NCI-H526 (cell line): ENCODE measurements at regions not wholly inside any gene's neighbourhood (a gene's known extent, or its start where the extent isn't known, plus 50 kb on each side); places are given as distances from the start of the nearest gene placed in this dataset.
"Not testable (repeated sequence)": the region's sequence is repeated elsewhere in the genome, so short reads cannot be mapped to it uniquely, and the experiment has no call there.

ENCODE experiments used
- DNase-seq, 2 experiments: peaks; one replicate each; lab custom pipeline; 2025; lab: John Stamatoyannopoulos, UW

DNA sequence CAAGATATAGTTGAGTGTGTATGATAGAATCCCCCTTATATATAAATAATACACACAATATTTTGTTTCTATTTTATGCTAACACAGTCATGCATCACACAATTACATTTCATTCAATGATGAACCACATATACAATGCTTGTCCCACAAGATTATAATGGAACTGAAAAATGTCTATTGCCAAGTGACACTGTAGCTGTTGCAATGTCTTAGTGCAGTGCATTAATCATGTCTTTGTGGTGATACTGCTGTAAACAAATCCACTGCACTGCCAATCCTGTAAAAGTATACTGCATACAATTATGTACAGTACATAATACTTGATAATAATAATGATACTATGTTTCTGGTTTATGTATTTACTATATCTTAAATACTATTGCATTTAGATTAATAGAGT lies 512.1 kb upstream of the CNTN3 start:
- no peak for DNase-seq

DNA sequence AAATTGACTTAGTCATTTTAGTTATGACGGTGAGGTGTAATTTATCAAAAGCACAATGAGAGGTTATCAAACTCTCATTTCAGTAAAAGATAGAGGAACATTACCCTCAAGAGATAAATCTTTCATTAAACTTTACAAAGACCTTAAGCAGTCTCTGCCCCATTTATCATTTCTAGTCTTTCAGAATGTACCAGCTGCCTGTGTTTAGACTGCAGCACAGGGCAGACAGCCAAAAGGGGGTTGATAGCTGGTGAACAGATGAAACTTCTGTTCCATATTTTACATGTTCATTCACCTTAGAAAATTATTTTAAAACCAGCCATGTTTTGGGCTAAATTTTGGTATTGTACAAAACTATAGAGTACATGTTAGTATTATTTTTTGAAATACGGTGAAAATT lies 514.6 kb upstream of the CNTN3 start:
- no peak for DNase-seq

DNA sequence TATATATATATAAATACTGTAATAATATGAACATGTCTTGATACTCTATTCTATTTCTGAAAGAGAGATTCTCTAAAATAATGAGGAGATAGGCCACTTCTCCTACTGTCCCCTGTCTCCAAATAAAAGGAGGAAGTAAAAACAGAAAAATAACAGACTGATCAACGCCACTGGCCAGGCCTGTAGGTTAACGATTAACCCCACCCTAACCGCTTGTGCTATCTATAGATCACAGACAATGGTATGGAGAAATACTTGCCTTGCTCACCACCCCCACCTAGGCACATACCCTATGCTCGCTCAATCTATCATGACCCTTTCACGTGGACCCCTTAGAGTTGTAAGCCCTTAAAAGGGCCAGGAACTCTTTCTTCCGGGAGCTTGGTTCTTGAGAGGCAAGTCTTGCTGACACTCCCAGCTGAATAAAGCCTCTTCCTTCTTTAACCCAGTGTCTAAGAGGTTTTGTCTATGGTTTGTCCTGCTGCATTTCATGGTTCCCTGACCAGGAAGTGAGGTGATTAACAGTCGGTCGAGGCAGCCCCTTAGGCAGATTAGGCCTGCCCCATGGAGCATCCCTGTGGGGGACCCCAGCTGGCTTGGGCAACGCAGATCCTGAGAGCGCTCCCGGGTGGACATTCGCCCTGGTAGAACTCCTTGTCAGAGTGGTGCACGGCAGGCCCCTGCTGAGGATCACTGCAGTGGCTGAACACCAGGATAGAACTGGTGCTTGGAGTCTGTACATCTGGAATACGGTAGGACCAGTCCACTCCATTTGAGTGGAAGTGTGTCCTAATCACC lies 521.8 kb upstream of the CNTN3 start:
- DNase-seq, result no peak

DNA sequence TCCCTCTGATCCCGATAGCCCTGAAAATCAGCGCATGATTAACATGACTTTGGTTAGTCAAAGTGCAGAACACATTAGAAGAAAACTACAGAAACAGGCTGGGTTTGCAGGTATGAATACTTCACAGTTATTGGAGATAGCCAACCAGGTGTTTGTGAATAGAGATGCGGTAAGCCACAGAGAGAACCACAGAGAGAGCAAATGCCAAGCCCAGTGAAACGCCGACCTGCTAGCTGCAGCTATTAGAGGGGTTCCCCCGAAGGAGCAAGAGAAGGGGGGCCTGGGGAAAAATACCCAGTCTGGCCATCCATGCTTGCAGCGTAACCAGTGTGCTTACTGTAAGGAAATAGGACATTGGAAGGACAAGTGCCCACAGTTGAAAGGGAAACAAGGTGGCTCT lies 523.9 kb upstream of the CNTN3 start:
- no peak for DNase-seq

DNA sequence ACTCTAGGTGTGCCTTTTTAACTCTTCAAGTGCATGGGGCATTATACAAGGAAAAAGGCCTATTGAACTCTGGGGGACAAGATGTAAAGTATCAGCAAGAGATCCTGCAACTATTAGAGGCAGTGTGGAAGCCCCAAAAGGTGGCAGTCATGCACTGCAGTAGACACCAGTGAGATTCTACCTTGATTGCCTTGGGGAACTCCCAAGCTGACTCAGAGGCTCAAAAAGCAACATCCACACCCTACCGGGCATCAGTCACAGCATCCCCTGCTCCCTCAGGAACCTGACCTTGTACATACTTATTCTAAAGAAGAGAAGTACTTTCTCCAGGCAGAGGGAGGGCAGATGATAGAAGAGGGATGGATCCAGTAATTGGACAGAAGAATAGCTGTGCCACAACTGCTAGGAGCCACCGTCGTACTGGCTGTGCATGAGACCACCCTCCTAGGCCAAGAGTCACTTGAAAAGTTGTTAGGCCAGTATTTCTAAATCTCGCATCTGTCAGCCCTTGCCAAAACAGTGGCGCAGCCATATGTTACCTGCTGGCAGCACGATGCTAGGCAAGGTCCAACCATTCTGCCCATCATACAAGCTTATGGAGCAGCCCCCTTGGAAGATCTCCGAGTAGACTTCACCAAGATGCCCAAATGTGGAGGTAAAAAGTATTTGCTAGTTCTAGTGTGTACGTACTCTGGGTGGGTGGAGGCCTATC lies 523.1 kb upstream of the FRG2C start:
- DNase-seq, result no peak

DNA sequence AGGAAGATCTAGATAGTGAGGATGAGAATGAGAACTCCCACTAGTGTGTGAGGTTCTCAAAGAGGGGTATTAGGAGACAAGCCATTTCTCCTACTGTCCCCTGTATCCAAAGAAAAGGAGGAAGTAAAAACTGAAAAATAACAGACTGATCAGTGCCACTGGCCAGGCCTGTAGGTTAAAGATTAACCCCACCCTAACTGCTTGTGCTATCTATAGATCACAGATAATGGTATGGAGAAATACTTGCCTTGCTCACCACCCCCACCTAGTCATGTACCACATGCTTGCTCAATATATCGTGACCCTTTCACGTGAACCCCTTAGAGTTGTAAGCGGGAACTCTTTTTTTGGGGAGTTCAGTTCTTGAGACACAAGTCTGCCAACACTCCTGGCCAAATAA lies 519.7 kb upstream of the FRG2C start:
- no peak for DNase-seq

DNA sequence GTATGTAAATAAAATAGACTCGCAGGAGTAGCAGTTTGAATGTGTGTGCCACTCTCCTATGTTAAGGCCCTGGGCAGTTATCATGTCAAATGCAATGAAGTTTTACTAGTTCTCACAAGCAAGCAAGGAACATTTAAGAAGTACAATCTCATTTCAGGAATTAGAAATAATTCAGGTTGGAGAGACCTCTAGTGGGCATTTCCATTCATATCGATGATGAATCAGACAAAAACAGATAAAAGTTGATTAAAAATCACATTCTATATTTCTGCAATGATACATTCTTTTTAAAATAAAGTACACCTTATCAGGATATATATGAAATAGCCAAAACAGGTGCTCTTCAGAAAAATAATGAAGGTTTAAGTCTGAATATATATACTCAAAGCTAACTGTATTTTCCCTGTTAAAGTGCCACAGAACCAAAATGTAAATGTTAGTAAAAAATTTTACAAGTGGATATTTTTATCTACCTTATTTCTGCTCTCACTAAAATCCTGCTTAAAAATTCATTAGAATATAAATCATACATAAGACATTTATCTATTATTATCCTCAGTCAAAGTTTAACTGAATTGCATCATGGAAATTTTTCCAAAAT lies 492.4 kb upstream of the FRG2C start:
- DNase-seq, result no peak

DNA sequence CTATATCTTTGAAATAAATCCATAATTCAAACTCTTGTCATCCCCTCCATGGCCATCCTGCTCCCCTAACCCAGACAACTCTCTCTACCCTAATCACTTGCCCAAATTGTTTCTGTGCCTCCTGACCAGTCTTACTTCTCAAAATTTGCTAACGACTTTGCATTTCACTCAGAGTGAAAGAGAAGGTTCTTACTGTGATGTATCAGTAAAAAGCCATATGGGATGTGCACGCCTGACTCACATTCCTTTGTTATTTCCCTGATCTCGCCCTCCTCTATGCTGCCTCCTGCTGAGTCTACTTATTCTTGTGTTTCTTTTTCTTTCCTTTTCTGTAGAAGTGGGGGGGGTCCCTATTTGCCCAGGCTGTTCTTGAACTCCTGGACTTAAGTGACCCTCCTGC lies 487.2 kb upstream of the FRG2C start:
- DNase-seq, result no peak

DNA sequence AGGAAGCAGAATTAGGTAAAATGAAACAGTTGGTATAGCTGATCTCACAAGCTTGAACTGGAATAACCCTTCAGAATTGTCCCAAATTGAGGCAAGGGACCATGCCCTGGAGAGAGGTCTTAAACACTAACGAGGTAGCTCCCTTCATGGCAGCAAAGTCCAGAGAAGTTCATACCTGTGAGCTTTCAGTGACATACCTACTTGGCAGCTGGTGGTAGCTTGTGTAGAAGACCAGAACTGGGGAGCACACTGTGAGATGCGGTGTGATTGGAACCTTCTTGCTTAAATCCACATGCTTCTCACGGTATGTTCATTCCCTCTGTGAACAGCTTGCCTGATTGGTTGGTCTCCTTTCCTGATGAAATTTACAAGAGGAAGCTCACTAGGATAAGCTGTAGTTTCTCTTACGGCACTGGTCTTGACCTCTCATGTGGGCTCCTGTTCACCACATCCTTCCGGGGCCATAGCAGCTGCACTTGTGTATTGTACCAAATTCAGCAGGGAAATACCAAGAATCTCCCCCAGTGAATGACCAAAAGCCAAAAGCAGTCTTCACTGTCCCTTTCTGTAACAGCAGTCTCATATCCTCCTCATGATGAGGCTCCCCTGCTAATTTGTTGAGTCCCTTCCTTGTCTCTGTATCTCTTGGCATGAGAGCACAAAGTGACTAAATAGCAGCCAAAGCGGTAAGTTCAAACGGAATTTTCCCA lies 483.7 kb upstream of the FRG2C start:
- no peak for DNase-seq

DNA sequence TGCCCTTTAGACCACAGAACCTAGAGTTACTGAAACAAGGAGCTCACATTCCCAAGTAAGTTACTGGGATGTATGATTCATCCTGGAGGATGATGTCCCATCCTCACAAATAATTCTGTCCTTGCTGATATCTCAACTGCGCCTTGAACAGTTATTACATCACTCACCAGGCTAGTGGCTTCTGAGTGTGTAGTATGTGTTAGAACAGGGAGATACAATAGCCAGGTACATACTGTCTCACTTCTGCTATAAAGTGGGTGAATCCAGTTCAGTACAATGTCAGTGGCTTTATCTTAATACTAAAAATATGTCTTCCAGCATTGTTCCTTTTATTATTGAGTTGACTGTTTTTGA lies 483.2 kb upstream of the FRG2C start:
- no peak for DNase-seq

DNA sequence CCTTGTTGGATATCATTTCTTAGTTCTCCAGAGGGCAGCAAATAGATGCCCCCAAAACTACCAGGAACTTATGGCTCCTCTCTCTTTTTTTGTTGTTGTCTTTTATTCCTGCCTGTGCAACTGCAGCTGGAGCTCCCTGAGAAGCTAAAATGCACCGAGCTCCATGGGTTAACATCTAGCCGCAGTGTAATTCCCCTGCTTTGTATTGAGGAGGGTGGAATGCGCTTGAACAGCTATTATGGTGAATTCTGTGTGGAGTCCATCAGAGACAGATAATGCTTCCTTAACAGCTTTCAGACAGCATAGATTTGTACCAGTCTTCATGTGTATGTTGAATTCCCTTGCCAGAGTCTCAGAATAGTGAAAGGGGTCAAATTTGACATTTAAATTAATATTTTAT lies 475.2 kb upstream of the FRG2C start:
- DNase-seq, result no peak

DNA sequence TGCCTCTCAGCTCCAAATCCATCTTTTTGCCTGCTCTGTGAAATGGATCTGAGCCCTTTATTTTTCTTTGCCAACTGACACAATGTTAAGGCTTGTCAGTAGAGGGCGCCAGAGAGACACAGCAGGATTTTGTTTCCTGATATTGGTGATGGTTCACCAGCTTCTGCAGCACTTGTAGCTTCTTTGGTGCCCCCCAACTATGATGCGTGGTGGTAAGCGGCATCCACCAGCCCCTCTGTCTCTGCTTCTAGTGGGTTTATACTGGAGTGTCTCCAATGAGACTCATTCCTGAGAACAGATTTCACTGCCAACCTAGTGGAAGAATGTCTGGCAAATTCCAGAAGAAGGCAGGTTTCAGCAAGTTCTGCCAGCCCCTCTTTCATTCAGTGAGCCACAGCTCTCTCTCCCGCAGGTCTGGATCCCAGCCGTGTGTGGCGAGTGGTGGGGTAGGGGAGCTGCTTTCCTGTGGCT lies 471.9 kb upstream of the FRG2C start:
- DNase-seq, result peak in 1 of 2 experiments; percentile 23

DNA sequence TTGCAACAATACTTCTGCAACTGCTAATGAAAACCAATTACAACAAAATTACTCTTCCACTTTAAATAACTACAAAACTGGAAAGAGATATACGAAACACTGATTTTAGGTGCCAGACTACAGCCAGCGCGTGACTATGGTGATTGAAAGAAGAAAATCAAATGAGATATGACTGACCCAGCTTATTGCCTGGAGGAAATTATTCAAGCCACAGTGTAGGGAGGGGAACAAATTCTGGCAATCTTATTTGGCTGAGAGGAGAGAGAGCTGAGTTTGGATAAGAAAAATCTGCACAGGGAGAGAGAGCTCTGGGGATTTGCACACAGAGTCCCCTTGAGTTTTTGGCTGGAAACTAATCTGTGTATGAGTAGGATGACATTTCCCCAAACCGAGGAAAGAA lies 470.3 kb upstream of the FRG2C start:
- no peak for DNase-seq

DNA sequence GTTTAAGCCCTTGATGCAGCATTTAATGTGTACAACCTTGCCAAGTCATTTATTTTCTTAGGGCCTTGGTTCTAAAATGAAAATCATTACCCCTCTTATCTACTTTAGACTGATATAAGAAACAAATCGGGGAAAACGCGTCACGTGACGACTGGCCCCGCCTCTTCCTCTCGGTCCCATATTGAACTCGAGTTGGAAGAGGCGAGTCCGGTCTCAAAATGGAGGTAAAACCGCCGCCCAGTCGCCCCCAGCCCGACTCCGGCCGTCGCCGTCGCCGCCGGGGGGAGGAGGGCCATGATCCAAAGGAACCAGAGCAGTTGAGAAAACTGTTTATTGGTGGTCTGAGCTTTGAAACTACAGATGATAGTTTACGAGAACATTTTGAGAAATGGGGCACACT lies 449.8 kb upstream of the FRG2C start:
- DNase-seq, result not testable (repeated sequence)

DNA sequence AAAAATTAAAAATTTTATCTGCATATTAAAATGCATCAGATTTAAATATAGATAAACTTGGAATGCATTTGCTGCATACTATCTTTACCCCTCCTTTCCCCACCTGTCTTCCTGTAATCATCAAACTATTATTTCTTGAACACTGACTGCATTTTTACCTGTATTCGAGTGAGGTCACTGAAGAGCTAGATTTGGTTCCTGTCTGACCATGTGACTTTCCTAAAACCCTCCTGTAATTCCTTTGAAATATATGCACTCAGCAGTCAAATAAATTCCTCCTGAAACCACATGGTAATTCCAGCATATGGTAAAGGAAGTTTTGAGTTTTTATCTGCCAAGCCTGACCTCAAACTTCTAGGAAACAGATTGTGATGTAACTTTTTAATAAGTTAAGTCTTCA lies 445.6 kb upstream of the FRG2C start:
- no peak for DNase-seq

DNA sequence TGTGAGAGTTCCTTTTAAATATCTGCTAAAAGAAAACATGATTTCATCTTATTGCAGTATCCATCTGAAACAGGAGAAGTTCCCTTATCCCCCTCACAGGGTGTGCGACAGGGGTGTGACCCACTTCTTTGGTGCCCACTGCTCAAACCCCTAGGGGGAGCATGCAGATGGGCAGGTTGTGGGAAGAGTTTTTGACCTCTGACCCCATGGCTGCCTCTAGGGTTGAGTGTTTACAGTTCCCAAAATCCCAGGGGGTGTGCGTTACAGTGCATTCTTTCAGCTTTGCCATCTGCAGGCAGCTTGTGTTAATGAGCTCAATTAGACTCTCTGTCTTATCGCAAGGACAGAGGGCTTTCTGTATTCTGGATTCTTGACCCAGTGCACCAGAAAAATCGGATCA lies 443.2 kb upstream of the FRG2C start:
- DNase-seq, result no peak

DNA sequence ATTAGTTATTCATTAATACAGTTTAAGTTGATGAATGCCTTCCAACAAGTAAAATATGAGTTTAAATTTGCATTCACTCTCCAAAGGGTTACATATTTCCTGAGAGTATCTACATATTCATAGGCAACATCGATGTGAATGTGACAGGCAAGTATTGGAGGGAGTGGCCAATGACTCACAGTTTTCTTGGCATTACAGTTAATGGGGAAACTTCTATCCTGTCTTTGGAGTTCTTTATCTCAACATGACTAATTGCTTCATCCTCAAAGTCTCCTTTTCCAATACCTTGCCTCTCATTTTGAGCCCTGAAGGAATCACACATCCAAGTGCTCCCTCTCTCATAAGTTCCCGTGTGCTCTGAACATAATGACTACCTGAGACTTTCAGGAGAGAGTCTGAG lies 439.7 kb upstream of the FRG2C start:
- no peak for DNase-seq

DNA sequence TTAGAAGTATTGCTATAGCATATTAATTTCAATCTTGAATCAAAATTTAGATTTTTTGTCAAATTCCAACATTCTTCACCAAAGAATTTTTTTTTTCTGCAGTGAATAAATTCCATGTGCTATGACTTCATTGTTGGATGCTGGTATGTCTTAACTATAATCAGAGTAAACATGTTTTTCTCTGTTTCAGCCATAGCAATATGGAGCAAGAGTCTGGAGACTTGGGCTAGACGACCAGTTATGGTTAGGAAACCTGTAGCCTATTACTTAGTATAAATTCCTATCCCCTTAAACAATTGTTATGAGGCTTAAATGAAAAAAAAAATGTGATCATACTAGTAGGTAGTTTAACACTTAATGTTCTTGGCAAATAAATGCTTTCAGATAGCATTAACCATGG lies 431.9 kb upstream of the FRG2C start:
- DNase-seq, result no peak

DNA sequence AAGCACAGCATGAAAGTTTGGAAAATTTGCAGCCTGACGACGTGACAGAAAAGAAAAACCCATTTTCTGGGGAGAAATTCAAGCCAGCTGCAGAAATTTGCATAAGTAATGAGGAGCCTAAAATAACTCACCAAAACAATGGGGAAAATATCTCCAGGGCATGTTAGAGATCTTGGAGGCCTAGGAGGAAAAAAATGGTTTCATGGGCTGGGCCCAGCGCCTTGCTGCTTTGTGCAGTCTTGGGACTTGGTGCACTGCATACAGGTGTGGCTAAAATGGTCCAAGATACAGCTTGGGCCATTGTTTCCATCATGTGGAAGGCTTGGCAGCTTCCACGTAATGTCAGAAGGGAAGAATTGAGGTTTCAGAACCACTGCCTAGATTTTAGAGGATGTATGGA lies 428.5 kb upstream of the FRG2C start:
- DNase-seq, result no peak

DNA sequence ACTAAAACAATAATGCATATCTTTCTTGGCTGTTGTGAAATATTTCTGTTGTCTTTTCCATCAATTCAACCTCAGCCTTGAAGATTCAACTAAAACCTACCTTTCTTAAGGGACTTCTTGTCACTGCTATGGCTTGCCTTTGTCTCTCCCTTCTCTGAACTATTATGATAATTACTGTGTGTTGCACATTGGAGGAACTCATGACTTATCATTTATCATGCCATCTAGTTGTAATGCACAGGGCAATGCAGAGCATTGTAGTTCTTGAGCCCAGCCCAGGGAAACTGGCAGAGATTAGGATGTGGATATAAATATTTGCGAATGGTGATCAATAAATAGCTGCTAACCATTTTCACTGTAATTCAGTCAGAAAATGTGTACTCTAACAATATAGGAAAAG lies 427.1 kb upstream of the FRG2C start:
- no peak for DNase-seq

DNA sequence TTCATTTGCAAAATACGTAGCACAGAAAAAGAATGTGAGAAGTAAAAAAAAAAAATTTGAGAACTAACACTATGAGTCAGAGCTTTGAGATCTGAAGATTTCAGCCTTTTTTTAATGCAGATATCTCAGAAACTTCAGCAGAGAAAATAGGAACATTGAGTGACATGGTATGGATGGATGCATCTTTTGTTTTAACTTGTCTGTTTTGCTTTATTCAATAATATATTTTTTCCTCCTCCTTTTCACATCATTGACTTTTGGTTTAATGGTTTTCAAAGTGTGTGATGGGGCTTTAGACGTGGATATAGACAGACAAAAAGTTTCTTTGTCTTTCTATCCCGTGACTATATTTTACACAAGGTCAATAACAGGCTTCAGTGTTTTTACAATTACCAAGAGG lies 426.7 kb upstream of the FRG2C start:
- no peak for DNase-seq

DNA sequence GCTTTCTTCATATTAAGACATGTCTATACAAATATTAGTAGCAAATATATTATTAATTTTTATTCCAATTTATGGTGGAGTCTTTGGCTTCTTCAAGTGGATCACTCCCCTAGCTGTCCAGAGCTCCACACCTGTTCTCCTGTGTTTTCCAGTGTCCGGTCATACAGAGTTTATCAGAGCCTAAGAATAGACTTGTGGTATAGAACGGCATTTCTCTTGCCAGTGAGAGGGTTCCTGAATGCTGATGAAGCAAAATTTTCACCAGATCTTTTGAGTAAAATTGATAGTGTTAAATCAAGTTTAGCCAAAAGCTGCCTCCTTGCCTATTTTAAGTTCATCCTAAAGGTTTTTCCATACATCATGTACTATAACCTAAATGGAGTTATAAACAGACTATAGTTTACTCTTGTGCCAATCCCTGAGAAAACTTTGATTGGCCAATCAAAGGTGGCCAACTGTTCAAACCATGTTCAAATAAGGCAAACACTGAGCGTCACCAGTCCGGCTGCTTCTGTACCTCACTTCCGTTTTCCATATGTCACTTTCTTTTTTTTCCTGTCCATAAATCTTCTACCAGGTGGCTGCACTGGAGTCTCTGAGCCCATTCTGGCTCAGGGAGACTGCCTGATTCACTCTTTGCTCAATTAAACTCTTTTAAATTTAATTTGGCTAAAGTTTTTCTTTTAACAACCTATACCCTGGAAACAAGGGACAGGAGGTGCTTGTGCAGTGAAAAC lies 422.7 kb upstream of the FRG2C start:
- DNase-seq, result not testable (repeated sequence)
